Glomerular endothelial cell (primary cell): ENCODE measurements at regions not wholly inside any gene's neighbourhood (a gene's known extent, or its start where the extent isn't known, plus 50 kb on each side); places are given as distances from the start of the nearest gene placed in this dataset.
"Not testable (repeated sequence)": the region's sequence is repeated elsewhere in the genome, so short reads cannot be mapped to it uniquely, and the experiment has no call there.

Experiments used
- DNase-seq: peaks from one replicate; pipeline ENCODE4 v3.0.0-alpha.2; 2011; ENCODE audit warnings: low read depth, low spot score; ENCODE audit errors: extremely low read depth

GRCh38 chr10:42984761-42985325 is 92.0 kb upstream of the RET start:
- DNase-seq: no peak

GRCh38 chr10:42985436-42986316 is 91.2 kb upstream of the RET start:
- no peak for DNase-seq

GRCh38 chr10:42986633-42987032 is 90.2 kb upstream of the RET start:
- DNase-seq: no peak

- DNase-seq: no peak
These were observed 89.7 kb upstream of the RET start for GRCh38 chr10:42987121-42987541.

GRCh38 chr10:42987575-42987974 is 89.3 kb upstream of the RET start:
- no peak for DNase-seq

- DNase-seq: no peak
These were observed 88.8 kb upstream of the RET start for GRCh38 chr10:42988069-42988468.

- no peak for DNase-seq
These were observed 88.1 kb upstream of the RET start for GRCh38 chr10:42988517-42989395.

GRCh38 chr10:42989481-42989921 is 87.4 kb upstream of the RET start:
- no peak for DNase-seq

GRCh38 chr10:42990016-42990720 is 86.7 kb upstream of the RET start:
- no peak for DNase-seq

GRCh38 chr10:42990721-42991441 is 86.0 kb upstream of the RET start:
- no peak for DNase-seq

GRCh38 chr10:42991442-42992098 is 85.3 kb upstream of the RET start:
- DNase-seq: no peak

GRCh38 chr10:42992156-42992956 is 84.5 kb upstream of the RET start:
- no peak for DNase-seq

- no peak for DNase-seq
These were observed 83.9 kb upstream of the RET start for GRCh38 chr10:42992957-42993390.

- DNase-seq: not testable (repeated sequence)
These were observed 82.0 kb upstream of the RET start for GRCh38 chr10:42994909-42995308.

- no peak for DNase-seq
These were observed 81.3 kb upstream of the RET start for GRCh38 chr10:42995537-42995936.

GRCh38 chr10:42996588-42996987 is 80.3 kb upstream of the RET start:
- no peak for DNase-seq

GRCh38 chr10:42997151-42997848 is 79.6 kb upstream of the RET start:
- DNase-seq: no peak

GRCh38 chr10:42997849-42998165 is 79.1 kb upstream of the RET start:
- DNase-seq: no peak
